Suppressor macrophage (primary cell): ENCODE measurements at regions not wholly inside any gene's neighbourhood (a gene's known extent, or its start where the extent isn't known, plus 50 kb on each side); places are given as distances from the start of the nearest gene placed in this dataset.

Experiments
- DNase-seq, 4 experiments: peaks; one replicate each; pipeline ENCODE4 v3.0.0-alpha.2; 2020 to 2022

DNA sequence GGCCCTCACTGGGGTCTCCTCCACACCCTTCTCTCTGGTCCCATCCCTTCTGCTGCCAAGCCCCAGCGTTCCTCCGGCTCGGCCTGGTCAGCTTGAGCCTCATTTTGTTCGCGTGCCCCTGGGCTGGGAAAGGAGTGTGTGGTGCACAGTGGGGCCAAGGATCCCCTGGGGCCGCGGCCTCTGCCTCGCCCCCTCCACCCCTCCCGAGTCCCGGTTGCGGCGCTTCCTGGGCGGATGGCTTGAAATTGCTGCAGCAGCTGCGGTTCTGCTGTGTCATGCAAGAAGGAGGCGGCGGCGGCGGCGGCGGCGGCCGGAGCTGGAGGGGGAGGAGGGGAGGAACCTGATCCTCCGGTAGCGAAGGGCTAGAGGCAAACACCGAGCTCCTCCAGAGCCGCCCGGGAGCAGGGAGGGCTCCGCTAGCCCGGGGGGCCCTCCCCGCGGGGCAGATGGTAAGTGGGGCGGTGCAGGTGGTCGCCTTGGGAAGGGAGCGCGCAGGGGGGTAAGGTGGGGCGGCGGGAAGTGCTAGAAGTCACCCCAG, 217.8 kb upstream of the MKLN1 start:
- peak; percentile 88 to 93 (median 90) for DNase-seq

DNA sequence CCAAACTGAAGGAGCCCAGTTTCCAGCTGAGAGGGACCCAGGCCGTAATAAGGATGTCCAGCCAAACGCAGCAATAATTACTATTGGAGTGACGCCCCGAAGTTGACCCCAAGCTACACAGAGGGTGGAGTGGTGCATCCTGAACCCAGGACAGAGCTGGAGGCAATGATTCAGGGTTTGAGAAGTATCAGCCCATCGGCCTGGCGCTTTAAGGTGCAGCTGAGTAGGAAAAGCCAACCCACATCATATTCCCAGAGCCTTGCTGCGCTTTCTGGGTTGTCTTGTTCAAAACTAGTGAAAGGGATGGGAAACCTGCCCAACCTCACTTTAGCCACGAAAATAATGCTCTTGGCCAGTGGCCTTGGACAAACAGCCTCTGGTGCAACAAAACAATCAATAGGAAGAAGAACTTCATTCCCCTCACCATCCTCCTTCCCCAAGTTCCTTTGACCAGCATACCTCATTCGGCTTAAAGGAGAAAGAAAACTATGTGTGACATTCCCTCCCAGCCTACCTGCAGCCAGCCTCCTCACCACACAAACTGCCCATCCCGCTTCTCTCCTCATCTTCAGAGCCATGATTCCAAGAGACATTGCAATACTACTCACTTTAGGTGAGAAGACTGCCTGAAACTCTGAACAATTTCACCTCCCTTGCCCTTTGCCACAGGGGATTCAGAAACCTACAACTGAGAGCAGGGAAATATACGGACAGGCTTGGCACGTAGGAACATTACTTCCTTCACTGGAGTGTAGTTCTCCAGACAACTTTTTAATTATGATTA, 217.2 kb upstream of the MKLN1 start:
- peak in 3 of 4 experiments; percentile 12 to 30 (median 24) for DNase-seq

DNA sequence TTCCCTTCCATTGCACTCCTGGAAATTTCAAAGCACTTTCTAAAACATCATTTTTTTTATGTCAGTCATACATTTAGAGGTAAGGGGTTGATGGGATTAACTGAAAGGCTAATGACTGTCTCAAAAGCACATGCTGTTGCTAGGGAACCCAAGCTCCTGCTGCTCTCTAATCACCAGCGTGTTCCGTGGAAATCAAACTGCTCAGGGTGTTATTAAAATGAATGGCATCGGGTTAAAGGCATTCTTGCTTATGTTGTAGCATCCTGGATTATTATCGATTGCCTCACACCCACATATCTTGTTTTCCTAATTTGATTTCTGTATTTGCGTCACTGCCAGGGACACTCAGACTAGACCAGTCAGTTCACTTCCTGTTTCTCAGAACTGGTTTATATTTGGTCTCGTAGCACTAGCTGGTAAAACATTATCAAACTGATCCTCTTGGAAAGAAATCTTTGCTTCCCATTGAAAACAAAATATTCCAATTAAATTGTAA, 216.5 kb upstream of the MKLN1 start:
- peak; percentile 55 to 86 (median 72) for DNase-seq

DNA sequence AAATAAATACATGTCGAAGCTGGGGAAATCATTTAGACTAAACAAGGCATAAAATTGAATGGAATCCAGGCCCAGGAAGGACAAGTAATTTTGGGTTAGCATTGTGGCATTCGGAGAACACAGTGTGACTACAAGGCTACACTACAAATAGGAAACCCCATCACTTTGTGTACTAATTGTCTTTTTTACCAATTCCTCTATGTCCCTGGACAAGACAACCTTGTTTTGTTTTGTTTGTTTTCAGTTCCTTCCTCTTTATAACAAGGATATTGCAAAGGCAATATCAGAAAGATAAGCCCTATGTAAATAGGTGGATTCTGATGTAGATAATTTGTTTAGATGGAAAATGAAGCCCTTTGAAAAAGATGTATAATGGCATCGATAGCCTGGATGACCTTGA, 215.9 kb upstream of the MKLN1 start:
- DNase-seq = peak in 1 of 4 experiments; percentile 12

DNA sequence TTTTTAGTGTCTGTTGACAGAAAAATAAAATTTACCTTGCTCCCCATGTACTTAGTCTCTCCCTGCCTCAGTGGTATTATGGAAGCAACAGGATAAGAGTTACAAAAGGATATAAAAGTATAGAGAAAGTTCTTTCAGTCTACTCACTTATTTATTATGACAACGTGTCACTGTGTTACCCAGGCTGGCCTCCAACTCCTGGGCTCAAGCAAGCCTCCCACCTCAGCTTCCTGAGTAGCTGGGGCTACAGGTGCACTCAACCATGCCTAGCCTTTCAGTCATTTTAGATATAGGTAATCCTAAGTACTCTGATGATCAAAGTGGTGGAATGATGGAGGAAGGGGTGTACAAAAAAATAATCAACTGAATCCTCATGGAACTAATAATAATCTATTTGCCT, 215.2 kb upstream of the MKLN1 start:
- DNase-seq = no peak

DNA sequence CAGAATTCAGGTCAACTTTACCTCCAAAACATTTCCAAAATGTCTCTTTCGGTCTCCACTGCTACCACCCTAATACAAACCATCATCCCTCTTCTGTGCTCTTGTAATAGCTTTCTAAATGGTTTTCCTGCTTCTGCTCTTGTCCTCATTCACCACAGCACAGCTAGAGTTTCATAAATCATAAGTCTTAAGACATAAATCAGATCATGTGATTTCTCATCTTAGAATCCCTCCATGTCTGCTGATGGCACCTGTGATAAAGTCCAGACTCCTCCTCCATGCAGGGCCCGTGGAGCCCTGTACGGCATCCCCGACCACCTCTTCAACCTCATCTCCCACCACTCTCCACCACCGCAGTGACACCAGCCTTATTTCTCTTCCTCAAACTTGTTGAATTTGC, 212.3 kb upstream of the MKLN1 start:
- no peak for DNase-seq

DNA sequence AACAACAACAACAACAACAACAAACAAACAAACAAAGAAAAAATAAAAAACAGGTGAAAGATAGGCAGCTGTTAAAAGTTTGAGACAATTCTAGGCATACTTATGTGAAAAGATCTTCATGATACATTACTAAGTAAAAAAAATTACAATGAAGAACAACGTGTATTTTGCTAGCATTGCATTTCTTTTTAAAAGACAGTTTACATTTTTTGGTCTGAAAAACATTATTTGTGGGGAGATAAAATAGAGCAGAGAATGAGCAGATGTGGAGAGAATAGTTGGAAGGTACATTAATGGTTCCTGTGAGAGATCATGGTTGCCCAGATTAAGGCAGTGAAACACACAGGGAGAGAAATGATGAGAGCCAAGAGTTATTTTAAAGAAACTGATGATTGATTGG, 210.2 kb upstream of the MKLN1 start:
- DNase-seq = no peak

DNA sequence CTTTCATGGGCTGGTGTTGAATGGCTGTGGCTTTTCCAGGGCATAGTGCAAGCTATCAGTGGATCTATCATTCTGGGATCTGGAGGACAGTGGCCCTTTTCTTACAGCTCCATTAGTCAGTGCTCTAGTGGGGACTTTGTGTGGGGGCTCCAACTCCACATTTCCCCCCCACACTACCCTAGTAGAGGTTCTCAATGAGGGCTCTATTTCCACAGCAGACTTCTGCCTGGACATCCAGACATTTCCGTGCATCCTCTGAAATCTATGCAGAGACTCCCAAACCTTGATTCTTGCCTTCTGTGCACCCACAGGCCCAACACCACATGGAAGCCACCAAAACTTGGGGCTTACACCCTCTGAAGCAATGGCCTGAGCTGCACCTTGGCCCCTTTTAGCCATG, 208.3 kb upstream of the MKLN1 start:
- no peak for DNase-seq

DNA sequence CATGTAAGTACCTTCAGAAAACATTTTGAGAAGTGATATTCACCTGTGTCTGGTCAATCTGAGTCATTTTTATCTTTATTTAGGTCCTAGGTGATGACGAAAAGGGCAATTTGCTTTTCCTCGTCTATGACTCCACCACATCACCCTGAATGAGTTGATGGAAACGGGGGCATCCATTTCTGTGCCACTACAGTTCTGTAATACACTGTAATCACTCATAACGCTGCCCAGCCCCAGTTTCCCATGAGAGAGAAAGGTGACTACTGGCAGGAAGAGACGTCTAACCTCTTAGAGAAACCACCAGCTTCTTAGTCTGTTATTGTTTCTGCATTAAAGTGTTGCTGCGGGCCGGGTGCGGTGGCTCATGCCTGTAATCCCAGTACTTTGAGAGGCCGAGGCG, 205.3 kb upstream of the MKLN1 start:
- no peak for DNase-seq

DNA sequence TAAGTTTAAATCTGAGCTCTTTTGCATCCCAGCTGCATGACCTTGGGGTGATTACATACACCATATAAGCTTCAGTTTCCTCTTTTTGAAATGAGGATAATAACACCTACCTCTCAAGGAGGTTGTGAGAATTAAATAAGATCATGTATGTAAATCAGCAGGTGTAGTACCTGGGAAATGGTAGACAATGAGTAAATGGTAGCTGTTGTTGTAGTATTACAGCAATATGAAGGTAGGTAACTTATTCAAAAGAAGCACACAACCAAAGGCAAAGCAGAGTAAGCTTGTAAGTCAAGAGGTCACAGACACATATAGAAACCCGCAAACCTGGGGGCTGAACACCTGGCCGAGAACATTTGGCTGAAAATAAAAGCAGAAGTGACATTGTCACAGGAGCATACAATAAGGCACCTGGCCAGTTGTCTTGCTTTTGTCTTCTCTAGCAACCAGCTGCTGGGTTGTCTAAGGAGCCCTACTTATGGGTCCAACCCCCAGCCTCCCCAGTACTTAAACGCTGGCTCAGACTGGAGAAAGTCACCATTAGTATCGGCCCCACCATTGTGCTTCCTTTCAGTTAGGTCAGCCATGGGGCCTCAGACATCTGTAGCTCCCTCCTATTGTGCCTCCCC, 203.6 kb upstream of the MKLN1 start:
- DNase-seq = no peak

DNA sequence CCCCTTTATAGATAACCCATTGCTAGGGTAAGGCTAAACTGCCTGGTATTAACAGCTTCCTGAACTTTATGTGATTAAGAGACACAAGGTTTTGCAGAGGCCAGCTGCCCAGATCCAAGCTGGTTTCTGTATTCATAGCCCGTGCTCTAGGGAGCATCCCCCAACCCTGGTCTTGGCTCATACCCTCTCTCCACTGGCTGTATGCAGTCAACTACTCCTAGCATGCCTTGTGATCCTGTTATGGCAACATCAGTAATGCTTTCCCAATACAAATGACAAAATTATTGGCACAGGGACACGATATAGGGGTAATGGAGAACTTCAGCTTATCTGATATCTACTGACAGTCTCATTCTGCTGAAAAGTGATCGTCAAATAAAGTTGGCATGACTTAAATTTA, 202.8 kb upstream of the MKLN1 start:
- DNase-seq = no peak

DNA sequence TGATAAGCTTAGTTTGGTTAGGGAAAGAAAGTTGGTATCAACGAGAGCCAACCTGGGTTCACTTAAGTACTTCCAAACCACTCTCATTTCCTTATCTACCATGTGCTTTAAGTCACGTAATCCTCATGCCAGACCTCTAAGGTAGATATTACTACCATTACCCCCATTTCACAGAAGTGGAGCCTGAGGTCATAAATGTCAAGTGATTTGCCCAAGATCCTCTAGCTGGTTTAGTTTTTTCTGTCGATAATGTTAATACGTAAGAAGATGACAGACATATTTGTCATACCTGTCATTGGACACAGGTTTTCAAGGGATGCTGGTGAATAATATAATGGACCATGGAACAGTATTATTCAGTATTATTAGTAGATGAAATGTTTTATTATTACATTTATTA, 197.4 kb upstream of the MKLN1 start:
- no peak for DNase-seq

DNA sequence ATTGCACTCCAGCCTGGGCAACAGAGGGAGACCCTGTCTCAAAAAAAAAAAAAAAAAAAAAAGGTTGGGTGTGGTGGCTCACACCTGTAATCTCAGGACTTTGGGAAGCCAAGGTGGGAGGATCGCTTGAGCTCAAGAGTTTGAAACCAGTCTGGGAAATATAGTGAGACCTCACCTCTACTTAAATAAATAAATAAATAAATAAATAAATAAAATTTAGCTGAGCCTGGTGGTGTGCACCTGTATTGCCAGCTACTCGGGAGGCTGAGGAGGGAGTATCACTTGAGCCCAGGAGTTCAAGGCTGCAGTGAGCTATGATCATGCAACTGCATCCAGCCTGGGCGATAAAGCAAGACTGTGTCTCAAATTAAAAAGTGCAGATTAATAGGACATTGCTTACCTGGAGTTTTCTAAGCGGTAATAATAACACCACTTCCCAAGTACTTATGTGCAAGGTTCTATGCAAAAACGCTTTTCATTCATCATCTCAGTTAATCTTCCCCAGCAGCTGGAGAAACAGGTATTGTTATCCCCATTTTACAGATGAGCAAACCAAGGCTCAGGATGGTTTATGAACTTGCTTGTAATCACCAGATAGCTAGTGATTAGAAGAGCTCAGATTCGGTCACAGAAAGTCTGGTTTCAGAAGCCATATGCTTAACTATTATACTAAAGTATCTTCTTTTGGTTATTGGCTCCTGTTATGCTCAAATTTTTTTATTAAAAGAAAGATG, 196.5 kb upstream of the MKLN1 start:
- DNase-seq = no peak

DNA sequence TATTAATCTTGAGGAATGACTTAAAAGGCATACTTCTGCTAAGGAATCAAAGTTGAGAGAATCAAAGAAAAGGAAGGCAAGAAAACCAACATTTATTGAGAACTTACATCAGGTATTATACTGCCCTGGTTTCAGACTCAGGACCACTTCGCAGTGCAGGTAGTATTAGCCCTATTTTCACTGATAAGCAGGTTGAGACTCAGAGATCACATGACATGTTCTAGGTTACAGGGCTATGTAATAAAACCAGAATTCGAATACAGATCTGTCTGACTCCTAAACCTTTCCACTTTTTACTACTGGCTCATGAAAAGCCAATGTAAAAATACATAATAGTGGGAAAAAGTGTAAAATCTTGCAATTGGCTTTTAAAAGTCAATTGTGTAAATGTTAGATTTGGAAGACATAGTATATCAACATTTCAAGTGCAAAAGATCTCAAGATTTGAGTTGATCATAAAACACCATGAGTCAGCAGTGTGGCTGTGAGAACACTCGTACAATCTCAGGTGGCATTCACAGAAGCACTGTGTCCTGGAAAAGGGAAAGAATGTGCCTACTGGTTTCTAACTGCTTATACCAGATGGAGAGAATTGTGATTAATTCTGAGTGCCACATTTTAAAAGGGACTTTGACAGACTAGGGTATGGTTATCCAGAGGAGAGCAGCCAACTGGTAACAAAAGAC, 195.8 kb upstream of the MKLN1 start:
- DNase-seq = no peak

DNA sequence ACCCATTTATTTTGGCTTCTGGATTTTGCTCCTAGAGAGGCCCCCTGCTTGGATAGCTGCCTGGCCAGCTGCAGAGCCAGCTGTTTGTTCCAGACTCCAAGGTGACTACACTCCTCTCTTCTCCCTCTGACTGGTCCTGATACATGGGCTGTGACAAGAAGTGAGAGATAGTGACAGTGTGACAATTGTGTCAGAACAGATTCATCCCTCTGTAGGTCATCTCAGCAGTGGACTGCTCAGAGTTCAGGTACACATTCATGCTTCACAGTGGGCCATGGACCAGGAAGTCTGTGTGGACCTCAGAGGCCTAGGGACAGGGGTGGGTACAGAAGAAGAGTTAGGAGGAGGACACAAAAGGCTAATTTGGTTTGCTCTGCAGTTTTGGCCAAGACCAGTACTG, 188.2 kb upstream of the MKLN1 start:
- DNase-seq = no peak

DNA sequence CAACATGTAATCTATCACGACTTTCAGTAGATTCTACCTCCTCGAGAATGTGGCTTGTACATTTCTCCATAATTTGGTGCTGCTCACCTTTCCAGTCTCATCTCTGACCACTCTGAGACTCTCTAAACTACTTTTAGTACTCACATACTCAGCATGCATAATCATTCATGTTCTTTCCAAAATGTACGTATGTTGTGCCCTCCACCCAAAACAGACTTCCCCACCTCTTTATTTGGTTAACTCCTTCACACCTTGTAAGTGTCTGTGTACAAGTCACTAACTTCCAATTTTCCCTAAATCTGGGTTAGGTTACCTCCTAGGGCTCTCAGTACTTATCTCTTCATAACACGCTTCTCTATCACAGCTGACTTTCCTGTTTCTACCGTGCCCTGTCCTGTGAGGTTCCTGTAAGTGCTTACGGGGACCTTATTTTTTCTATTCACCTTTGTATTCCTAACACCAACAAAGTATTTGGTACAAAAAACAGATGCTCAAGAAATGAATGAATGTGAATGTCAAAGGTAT, 186.2 kb upstream of the MKLN1 start:
- DNase-seq = no peak

DNA sequence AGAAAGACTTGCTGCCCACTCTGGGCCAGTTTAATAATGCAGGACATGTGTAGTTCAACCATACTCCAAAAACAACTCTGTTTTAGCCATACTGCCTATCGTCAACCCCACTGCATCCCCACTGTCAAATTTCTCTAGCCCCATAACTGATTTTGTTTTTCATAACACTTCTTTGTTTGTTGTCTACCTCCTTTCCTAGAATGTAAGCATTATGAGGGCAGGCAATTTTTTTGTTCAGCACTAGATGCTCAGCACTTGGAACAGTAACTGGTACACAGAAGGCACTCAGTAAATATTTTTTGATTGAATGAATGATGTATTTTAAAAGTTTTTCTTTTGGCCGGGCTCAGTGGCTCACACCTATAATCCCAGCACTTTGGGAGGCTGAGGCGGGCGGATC, 183.8 kb upstream of the MKLN1 start:
- no peak for DNase-seq

DNA sequence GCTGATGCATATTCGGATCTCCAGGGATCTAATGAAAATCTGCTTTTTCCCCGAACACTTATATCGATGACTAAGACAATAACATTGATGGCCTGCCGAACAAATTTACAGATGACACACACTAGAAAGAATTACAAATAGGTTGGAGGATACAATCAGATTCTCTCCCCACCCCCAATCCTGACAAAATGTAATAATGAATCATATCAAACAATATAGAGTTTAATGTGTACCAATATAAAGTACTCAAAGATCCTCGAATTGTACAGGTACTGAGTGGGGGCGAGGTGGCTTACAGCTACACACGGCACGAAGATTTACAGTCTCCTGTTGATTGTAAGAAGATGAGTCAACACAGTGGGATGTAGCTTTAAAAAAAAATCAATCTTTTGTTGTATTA, 182.7 kb upstream of the MKLN1 start:
- DNase-seq = no peak

DNA sequence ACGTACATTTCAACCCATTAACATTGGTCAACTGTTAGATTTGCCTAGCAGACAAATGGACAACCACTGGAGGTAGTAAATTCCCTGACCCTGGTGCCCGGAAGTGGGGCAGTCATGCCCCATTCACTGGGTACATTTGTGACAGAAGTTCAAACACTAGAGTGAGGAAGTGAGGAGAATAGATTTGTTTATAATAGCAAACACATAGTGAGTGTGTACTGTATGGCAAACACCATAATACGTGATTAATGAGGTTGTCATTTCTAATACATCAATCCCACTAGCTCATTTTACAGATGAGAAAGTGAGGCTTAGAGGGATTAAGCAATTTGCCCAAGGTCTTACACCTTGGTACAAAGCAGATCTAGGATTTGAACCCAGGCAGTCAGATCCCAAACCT, 181.9 kb upstream of the MKLN1 start:
- no peak for DNase-seq

DNA sequence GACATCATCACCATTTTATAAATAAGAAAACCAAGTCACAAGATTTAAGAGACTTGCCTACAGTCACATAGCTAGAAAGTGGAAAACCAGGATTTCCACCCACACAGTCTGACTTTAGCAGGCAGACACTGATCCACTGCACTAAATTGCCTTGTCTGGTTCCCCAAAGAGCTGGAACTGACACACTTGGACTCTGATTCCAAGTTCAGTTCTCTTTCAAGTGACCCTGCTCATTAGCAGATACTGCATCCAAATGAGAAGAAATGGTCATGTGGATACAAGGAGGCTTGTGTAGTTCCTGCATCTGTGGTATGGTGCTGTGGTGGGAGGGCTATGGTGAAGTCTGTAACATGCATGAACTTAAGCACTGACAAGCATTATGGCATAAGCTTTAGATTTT, 180.1 kb upstream of the MKLN1 start:
- DNase-seq = peak in 3 of 4 experiments; percentile 11 to 15 (median 13)

DNA sequence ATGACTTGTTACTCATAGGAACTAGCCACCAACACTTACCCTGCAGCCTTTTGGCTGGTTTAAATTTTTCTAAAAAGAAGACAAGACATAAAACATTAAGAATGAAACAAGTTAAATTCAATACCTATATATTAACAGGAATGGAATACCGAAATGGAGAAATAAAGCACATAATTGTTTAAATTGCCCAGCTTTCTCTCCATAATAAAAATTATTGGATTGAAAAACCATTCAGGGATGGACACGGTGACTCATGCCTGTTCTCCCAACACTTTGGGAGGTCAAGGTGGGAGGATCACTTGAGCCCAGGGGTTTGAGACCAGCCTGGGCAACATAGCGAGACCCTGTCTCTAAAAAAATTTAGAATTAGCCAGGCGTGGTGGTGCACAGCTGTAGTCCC, 179.4 kb upstream of the MKLN1 start:
- DNase-seq = no peak

DNA sequence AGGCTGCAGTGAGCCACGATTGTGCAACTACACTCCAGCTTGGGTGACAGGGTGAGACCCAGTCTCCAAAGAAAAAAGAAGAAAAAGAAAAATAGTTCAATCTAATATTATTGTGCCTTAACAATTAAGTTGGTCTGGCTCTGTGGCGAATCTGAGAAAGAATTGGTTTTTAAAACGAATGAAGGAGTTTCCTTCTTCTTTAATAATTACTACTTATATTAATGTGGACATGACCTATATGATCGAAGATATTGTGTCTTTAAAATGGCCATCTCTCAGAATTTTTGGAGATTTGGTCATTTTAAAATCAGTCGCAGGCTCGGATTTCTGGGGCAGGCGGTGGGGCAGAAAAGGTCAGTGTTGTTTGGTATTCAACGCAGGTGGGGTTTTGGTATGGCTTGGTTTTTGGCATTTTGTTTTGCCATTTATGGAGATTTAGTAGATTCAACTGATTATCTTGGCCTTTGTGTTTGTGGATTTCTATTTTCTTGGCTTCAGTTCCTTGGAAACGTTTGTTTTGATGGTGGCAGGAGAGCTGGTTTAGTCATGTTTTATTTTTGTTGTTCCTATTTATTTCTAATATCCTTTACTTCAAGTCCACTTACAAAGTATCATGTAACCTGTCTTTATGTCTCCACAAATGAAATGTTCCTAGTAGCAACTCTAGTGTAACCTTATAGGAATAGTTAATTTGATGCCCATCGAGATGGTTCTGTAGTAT, 178.8 kb upstream of the MKLN1 start:
- DNase-seq = no peak
